Fibroblast of skin of abdomen (primary cell): ENCODE measurements at regions not wholly inside any gene's neighbourhood (a gene's known extent, or its start where the extent isn't known, plus 50 kb on each side); places are given as distances from the start of the nearest gene placed in this dataset.
"Not testable (repeated sequence)": the region's sequence is repeated elsewhere in the genome, so short reads cannot be mapped to it uniquely, and the experiment has no call there.

Source experiments
- DNase-seq: peaks from one replicate; pipeline ENCODE4 v3.0.0-alpha.2; 2013

GRCh38 chr13:80857321-80857720 lies 516.4 kb upstream of the SPRY2 start:
- DNase-seq = no peak

- DNase-seq = no peak
Observed at GRCh38 chr13:80850771-80851170, 509.8 kb upstream of the SPRY2 start.

GRCh38 chr13:80844164-80844563 lies 503.2 kb upstream of the SPRY2 start:
- no peak for DNase-seq

GRCh38 chr13:80841414-80841813 lies 500.5 kb upstream of the SPRY2 start:
- peak; percentile 1 for DNase-seq

- peak; percentile 92 for DNase-seq
Observed at GRCh38 chr13:80840316-80840976, 499.5 kb upstream of the SPRY2 start.

- no peak for DNase-seq
Observed at GRCh38 chr13:80835902-80836301, 495.0 kb upstream of the SPRY2 start.

GRCh38 chr13:80830431-80830830 lies 489.5 kb upstream of the SPRY2 start:
- DNase-seq = no peak

GRCh38 chr13:80828759-80829158 lies 487.8 kb upstream of the SPRY2 start:
- no peak for DNase-seq

GRCh38 chr13:80825276-80825675 lies 484.4 kb upstream of the SPRY2 start:
- DNase-seq = no peak

- DNase-seq = peak; percentile 76
Observed at GRCh38 chr13:80824229-80824628, 483.3 kb upstream of the SPRY2 start.

GRCh38 chr13:80823472-80823871 lies 482.5 kb upstream of the SPRY2 start:
- no peak for DNase-seq

- peak; percentile 3 for DNase-seq
Observed at GRCh38 chr13:80821466-80821865, 480.5 kb upstream of the SPRY2 start.

GRCh38 chr13:80817979-80818378 lies 477.1 kb upstream of the SPRY2 start:
- no peak for DNase-seq

- DNase-seq = peak; percentile 60
Observed at GRCh38 chr13:80814541-80814940, 473.6 kb upstream of the SPRY2 start.

GRCh38 chr13:80810294-80810693 lies 469.4 kb upstream of the SPRY2 start:
- DNase-seq = not testable (repeated sequence)

GRCh38 chr13:80802946-80803345 lies 462.0 kb upstream of the SPRY2 start:
- no peak for DNase-seq

GRCh38 chr13:80798576-80799133 lies 457.7 kb upstream of the SPRY2 start:
- peak; percentile 1 for DNase-seq

GRCh38 chr13:80787604-80788003 lies 446.7 kb upstream of the SPRY2 start:
- no peak for DNase-seq

GRCh38 chr13:80783926-80784565 lies 443.1 kb upstream of the SPRY2 start:
- DNase-seq = peak; percentile 83

GRCh38 chr13:80782441-80782840 lies 441.5 kb upstream of the SPRY2 start:
- DNase-seq = no peak

GRCh38 chr13:80778297-80778696 lies 437.4 kb upstream of the SPRY2 start:
- DNase-seq = no peak

- DNase-seq = no peak
Observed at GRCh38 chr13:80757694-80758093, 416.8 kb upstream of the SPRY2 start.

- no peak for DNase-seq
Observed at GRCh38 chr13:80755910-80756309, 415.0 kb upstream of the SPRY2 start.

GRCh38 chr13:80754441-80754840 lies 413.5 kb upstream of the SPRY2 start:
- no peak for DNase-seq
